Activated CD8-positive, alpha-beta T cell treated with anti-CD3 and anti-CD28 coated beads for 36 hours (primary cell): ENCODE measurements at regions not wholly inside any gene's neighbourhood (a gene's known extent, or its start where the extent isn't known, plus 50 kb on each side); places are given as distances from the start of the nearest gene placed in this dataset.

Experiments
- ATAC-seq: fragments of 200-7000 bp; cut with Tn5 transposase; one replicate; pipeline ENCODE4 v1.10.0; 2021; ENCODE audit warnings: mild to moderate bottlenecking, moderate library complexity
- CTCF ChIA-PET: fragments of 350-600 bp; sonication (Branson Sonifier 250); formaldehyde crosslinking; loops from one replicate; lab custom pipeline; 2021; ENCODE audit warnings: antibody characterized with exemption; lab: Charles Lee
- POLR2A ChIA-PET: fragments of 350-600 bp; sonication (Branson Sonifier 250); formaldehyde crosslinking; loops from one replicate; lab custom pipeline; 2021; ENCODE audit warnings: antibody characterized with exemption; lab: Charles Lee
- DNase-seq: peaks from one replicate; pipeline ENCODE4 v3.0.0-alpha.2; 2020
- H3K27ac Mint-ChIP-seq: one replicate; pipeline ENCODE4 v1.8.0; 2021; ENCODE audit warnings: mild to moderate bottlenecking, mixed read lengths
- H3K27me3 Mint-ChIP-seq: one replicate; pipeline ENCODE4 v1.8.0; 2021; ENCODE audit warnings: mixed read lengths
- H3K36me3 Mint-ChIP-seq: one replicate; pipeline ENCODE4 v1.8.0; 2021; ENCODE audit warnings: low read depth, mixed read lengths
- H3K4me1 Mint-ChIP-seq: one replicate; pipeline ENCODE4 v1.8.0; 2021; ENCODE audit warnings: low read depth, mixed read lengths
- H3K4me3 Mint-ChIP-seq: one replicate; pipeline ENCODE4 v1.8.0; 2021; ENCODE audit warnings: mild to moderate bottlenecking, moderate library complexity, mixed read lengths
- H3K9me3 Mint-ChIP-seq: one replicate; pipeline ENCODE4 v1.8.0; 2021; ENCODE audit warnings: mixed read lengths
- intact Hi-C: fragments of 100-400 bp; cut with micrococcal nuclease; formaldehyde crosslinking; loops from one replicate; pipeline ENCODE4 v1.10.0; 2022
- TF ChIP-seq, protein P1 (sequence below): fragments of 200-600 bp; IDR thresholded peaks from one replicate; pipeline ENCODE4 v1.8.0; 2022; ENCODE audit warnings: antibody characterized with exemption, mild to moderate bottlenecking

DNA sequence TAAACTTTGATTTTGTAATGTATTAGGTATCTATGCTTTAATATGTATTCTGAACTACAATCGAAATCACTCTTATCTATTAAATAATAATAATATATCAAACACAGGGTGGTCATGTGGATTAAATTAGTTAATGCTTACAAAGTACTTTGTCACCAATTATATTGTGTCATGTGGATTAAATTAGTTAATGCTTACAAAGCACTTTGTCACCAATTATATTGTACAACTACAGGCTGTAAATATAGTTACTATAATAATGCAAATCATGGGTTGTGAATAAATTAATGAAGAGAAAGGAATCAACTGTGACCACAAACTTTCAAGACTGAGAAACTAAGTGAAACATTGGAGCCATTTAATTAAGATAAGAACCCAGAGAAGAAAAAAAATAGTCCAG is 1929.1 kb upstream of the PCDH20 start:
- no peak for ATAC-seq
- TF ChIP-seq, protein P1, sequence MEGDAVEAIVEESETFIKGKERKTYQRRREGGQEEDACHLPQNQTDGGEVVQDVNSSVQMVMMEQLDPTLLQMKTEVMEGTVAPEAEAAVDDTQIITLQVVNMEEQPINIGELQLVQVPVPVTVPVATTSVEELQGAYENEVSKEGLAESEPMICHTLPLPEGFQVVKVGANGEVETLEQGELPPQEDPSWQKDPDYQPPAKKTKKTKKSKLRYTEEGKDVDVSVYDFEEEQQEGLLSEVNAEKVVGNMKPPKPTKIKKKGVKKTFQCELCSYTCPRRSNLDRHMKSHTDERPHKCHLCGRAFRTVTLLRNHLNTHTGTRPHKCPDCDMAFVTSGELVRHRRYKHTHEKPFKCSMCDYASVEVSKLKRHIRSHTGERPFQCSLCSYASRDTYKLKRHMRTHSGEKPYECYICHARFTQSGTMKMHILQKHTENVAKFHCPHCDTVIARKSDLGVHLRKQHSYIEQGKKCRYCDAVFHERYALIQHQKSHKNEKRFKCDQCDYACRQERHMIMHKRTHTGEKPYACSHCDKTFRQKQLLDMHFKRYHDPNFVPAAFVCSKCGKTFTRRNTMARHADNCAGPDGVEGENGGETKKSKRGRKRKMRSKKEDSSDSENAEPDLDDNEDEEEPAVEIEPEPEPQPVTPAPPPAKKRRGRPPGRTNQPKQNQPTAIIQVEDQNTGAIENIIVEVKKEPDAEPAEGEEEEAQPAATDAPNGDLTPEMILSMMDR = no peak
- no peak overlapping the region for H3K27ac Mint-ChIP-seq
- no peak for DNase-seq
- no peaks in the 10 kb centered on the region for H3K4me1 Mint-ChIP-seq
- intact Hi-C loops = no loop called here
- no peaks in the 10 kb centered on the region for H3K27me3 Mint-ChIP-seq
- ChIA-PET CTCF (no interaction called here), POLR2A (no interaction called here)
- H3K9me3 Mint-ChIP-seq = peaks cover 20% of the 10 kb centered on the region
- H3K4me3 Mint-ChIP-seq = no peak overlapping the region
- H3K36me3 Mint-ChIP-seq = no peaks in the 10 kb centered on the region

DNA sequence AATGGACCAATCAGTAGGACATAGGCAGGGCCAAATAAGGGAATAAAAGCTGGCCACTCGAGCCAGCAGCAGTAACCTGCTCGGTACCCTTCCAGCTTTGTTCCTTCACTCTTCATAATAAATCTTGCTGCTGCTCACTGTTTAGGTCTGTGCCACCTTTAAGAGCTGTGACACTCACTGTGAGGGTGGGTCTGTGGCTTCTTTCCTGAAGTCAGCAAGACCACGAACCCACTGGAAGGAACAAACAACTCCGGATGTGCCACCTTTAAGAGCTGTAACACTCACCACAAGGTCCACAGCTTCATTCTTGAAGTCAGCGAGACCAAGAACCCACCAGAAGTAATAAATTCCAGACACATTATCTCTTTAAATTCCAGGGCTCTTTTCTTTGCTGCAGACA is 1922.3 kb upstream of the PCDH20 start:
- POLR2A ChIA-PET = no interaction called here
- DNase-seq (no peak), ATAC-seq (no peak)
- intact Hi-C loops = no loop called here
- Mint-ChIP-seq H3K27me3 (no peaks in the 10 kb centered on the region), H3K4me3 (no peak overlapping the region), H3K4me1 (no peaks in the 10 kb centered on the region), H3K27ac (no peak overlapping the region), H3K9me3 (peaks cover 17% of the 10 kb centered on the region), H3K36me3 (no peaks in the 10 kb centered on the region)
- CTCF ChIA-PET = no interaction called here
- TF ChIP-seq, protein P1 = no peak

DNA sequence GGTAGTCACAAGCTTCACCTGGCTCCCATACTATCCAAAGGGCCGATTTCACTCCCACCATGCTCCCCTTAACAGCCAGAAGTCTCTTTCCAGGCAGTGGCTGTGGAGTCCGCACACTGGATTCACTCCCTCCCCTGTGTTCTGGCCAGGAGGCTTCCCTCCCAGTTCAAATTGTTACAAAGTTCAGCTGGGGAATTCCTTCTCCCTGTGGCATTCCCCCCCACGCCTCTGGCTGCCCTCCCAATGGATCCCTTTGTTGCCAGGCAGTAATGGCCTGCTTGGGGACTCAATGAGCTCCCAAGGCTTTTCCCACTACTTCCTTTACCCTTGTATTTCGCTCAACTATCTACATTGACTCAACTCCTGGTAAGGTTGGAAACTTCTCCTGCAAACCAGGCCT is 1921.4 kb upstream of the PCDH20 start:
- TF ChIP-seq, protein P1 = no peak
- Mint-ChIP-seq H3K27ac (no peak overlapping the region), H3K36me3 (no peaks in the 10 kb centered on the region), H3K4me1 (no peaks in the 10 kb centered on the region), H3K27me3 (no peaks in the 10 kb centered on the region), H3K4me3 (no peak overlapping the region), H3K9me3 (peaks cover 16% of the 10 kb centered on the region)
- ChIA-PET POLR2A (no interaction called here), CTCF (no interaction called here)
- ATAC-seq = no peak
- intact Hi-C loops = no loop called here
- no peak for DNase-seq

DNA sequence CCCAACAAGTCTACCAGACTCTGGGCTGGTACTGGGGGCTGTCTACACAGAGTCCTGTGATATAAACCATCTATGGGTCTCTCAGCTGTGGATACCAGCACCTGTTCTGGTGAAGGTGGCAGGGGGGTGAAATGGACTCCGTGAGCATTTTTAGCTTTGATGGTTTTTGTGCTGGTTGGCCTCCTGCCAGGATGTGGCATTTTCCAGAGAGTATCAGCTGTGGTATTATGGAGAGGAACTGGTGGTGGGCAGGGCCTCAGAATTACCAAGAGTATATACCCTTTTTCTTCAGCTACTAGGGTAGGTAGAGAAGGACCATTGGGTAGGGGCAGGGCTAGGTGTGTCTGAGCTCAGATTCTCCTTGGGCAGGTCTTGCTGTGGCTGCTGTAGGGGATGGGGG is 1920.9 kb upstream of the PCDH20 start:
- H3K36me3 Mint-ChIP-seq = no peaks in the 10 kb centered on the region
- TF ChIP-seq, protein P1 = no peak
- ChIA-PET CTCF (interaction anchor here (0.8 kb wide), 1 partner anchor 34 kb away, joined by 3 read pairs; no protein-coding TSS in a partner anchor), POLR2A (no interaction called here)
- no peaks in the 10 kb centered on the region for H3K4me1 Mint-ChIP-seq
- H3K4me3 Mint-ChIP-seq = no peak overlapping the region
- ATAC-seq (no peak), DNase-seq (no peak)
- intact Hi-C loops = no loop called here
- H3K27ac Mint-ChIP-seq = no peak overlapping the region
- no peaks in the 10 kb centered on the region for H3K27me3 Mint-ChIP-seq
- H3K9me3 Mint-ChIP-seq = peaks cover 17% of the 10 kb centered on the region

DNA sequence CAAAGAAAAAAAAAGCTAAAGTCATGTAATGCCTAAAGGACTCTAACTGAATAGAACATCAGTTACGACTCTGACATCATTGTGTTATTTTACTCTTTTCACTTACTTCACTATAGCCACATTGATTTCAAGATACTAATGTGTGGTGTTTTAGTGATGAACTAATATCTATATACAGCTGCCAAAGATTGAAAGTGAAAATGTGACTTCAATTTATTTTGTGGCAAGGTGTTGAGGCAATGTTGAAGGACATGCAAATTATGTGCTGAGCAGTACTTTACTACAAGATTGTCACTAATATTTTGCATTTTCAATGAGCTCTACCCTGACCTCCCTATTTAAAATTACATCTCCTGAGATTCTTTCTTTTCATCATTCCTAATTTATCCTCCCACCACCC is 1911.9 kb upstream of the PCDH20 start:
- Mint-ChIP-seq H3K4me1 (no peaks in the 10 kb centered on the region), H3K27ac (no peak overlapping the region), H3K27me3 (no peaks in the 10 kb centered on the region), H3K36me3 (no peaks in the 10 kb centered on the region), H3K9me3 (peaks cover 8% of the 10 kb centered on the region), H3K4me3 (no peak overlapping the region)
- no peak for DNase-seq
- TF ChIP-seq, protein P1 = no peak
- no peak for ATAC-seq
- intact Hi-C loops = no loop called here
- ChIA-PET POLR2A (no interaction called here), CTCF (no interaction called here)
